HG02970 (cell line): ENCODE measurements at regions not wholly inside any gene's neighbourhood (a gene's known extent, or its start where the extent isn't known, plus 50 kb on each side); places are given as distances from the start of the nearest gene placed in this dataset.

Experiments
- ATAC-seq: cut with Tn5 transposase; IDR thresholded peaks from one replicate; pipeline ENCODE4 v1.9.1; 2021; ENCODE audit warnings: mild to moderate bottlenecking, moderate library complexity, moderate number of reproducible peaks; ENCODE audit not compliant: unreplicated experiment, low FRiP score

DNA sequence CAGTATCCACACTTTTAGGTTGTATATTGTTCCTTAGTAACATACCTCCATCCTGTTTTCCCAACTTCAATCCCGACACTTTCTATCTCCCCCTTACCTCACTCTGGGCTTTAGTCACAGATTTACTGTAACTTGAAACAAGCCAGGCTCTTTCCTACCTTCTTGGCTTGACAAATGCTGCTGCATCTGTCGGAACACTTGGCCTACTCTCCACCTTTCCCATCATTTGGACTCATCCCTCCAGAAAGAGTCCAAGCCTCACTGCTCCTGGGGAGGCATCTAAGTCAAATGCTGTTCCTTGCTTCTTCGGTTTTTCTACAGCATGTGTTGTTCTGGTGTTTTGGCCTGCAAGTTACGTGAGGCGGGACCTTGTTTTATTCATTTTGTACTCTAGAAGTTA lies 142.4 kb downstream of the DACT1 start:
- no peak for ATAC-seq

DNA sequence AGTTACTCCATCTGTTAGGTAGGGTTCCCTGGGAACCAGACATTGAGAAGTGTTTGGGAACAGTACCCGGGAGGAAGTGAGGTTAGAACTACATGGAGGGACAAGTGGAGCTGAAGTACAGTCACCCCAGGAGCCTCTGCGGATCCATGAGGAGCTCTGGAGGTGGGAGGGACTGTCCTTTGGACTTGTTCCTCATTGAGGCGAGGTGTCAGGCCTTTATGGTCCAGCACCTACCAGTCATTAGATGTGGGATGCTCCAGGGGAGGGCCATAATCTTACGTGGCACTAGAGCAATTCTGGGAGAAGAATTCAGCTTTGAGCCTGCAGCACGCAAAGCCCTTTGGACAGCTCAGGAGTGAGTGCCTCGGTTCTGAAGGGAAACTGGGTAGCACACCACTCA lies 142.8 kb downstream of the DACT1 start:
- ATAC-seq: no peak

DNA sequence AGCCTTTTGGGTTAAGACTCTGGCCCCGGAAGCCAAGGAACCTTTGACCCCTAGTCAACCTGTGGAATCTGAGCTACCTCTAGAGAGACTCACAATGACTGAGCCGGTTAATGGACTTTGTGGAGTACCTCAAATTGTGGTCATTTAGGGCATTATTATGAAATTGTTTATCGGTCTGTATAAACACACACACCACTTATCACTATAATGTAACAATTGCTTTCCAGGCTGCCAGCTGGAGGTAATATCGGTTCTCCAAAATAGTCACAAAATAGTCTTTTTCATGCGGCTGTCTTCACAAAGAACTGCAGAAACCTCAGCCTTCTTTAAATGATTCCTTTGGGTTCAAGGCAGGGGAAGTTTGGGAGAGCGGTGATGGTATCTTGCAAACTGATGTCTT lies 144.2 kb downstream of the DACT1 start:
- no peak for ATAC-seq

DNA sequence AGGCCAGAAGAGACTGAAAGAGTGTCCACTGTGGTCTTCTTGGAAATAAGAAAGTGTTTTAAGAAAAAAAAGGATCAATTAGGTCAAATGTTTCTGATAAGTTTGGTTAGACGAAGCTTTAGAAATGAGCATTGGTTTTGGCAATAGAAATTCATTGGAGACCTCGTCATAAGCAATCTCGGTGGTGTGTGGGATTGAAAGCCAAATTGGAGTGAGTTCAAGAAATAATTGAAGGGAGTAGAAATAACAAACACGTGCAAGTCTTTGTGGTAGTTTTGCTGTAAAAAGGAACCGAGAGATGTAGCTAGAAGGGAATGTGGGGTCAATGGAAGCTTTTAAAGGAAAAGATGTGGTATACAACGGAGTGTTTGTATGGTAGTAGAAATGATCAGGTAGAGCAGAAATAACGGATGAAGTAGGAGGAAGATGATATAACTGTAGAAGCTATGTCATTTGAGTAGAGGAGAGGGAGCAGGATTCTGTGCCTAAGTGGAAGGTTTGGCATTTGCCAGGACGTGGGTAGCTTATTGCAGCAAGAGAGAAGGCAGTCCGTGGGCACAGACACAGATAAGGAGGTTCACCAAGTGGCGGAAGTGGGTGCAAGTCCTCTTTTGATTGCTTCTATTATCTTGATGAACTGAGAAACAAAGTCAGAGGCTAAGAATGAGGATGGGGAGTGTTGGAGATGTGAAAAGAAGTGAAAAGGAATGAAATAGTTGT lies 146.2 kb downstream of the DACT1 start:
- no peak for ATAC-seq

DNA sequence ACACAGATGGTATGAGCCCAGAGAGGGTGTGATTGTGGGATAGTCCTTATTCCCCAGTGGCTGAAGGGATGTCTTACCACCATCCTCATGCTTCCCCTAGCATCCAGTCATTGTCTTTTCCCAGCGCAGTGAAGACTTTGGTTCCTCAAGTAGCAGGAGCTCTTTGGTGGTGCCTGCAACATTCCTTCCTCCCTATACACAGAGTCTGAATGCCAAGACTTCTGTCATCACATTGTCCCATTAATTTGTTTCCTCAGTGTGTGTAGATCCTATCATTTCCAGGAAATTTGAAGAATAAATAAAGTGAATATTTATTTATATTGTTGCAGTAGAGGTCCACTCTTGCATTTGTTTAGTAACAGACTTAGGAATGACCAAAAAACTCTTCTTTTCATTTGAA lies 147.2 kb downstream of the DACT1 start:
- ATAC-seq: no peak

DNA sequence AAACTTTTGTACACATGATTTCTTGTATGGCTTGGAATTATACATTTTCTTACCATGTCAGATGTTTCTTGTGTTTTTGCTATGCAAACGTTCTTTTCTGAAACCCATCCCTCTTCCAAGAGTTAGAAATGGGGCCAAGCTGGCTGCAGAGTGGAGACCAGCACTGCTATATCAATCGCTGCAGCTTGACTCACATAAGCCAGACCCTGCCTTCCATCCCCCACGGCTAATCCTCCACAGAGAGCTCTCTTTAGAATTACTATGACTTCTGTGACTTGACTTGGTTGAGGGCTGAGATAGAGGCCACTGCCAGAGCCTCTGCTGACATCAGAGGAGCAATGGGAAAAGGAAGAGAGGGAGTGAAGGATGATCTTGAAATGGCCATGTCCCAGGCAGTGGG lies 147.9 kb downstream of the DACT1 start:
- no peak for ATAC-seq

DNA sequence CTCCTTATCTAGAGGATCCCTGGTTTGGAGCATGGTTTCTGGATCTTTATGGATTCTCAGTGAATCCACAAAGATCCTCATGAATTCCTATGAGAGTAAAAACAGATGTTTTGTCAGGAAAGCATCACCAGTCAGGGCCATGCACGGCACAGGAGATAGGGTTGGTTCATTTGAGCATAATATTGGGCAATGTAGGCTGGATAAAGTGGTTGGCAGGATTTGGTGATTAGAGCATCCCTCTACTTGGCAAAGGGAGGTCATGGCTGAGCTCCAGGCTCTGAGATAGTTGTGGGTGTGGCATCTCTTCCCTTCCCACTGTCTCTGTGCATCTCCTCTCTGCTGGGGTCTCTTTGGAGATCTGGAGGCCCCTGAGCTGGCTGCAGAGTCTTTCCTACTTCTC lies 149.8 kb downstream of the DACT1 start:
- no peak for ATAC-seq

DNA sequence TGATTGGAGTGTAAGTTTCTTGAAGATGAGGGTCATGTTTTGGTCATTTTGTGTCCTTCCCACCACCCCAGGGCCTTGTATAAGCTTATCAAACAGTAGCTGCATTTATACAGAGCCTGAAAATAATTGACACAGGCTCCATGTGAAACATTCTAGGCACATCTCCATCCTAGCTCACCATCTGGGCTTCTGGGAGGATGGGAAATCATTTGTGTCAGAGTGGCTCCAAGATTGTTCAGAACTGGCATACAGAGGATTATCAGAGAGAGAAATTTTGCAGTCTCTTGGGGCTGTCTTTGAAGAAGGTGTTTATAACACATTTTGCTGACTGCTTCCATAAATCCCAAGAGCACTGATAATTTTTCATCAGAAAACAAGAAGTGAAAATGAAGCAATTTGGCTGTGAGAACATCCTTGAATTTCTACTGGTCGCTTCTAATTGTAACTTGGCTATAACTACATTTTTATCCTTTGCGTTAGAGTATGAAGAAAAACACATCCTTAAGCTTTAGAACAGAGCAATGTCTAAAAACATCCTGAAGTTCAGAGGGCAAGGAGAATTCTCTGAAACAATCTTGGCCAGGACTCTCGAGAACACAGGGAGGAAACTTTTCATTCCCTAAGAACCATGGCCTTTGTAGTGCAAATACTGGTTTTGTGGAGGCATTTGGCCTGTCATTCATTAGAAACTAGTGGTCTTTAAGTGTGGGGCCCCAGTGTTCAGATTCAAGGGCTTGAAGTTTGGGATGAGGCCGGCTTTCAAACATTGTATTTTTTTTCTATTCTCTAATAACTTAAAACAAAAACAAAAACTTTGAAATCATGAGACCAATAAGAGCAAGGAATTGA lies 151.1 kb downstream of the DACT1 start:
- ATAC-seq: no peak

DNA sequence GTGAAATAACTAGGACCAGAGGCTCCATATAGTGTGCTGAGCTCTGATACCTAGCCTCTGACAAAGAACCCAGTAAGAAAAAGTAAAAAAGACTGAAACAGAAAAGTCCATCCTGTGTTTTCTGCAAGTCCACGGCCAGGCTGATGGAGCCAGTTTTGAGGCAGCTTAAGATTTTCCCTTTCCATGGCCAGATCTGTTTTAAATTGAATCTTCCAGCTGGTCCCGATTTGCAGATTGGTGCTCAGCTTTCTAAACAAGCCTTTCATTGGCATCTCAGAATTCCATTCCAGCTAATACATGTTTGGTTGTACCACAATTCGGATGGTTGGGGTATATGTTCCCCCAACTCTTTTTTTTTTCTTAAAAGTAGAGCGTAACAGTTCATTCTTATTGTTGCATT lies 152.0 kb downstream of the DACT1 start:
- ATAC-seq: no peak

DNA sequence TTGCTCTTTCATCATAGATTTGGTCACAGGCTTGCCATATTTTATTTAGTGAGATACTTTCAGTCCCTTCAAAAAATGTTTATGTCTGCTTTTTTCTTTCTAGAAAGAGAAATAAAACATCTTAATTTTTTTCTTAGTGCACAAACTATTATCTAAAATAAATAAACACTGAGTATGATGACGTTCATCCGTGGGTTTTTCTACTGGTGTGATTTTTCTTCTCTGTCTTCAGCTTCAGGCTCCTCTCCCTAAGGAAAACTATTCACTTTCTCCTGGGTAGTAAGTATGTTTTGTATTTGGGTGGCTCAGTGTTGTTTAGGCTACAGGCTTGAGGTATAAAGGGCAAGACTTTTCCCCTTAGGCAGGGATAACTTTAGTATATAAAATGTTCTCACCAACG lies 154.7 kb downstream of the DACT1 start:
- ATAC-seq: no peak

DNA sequence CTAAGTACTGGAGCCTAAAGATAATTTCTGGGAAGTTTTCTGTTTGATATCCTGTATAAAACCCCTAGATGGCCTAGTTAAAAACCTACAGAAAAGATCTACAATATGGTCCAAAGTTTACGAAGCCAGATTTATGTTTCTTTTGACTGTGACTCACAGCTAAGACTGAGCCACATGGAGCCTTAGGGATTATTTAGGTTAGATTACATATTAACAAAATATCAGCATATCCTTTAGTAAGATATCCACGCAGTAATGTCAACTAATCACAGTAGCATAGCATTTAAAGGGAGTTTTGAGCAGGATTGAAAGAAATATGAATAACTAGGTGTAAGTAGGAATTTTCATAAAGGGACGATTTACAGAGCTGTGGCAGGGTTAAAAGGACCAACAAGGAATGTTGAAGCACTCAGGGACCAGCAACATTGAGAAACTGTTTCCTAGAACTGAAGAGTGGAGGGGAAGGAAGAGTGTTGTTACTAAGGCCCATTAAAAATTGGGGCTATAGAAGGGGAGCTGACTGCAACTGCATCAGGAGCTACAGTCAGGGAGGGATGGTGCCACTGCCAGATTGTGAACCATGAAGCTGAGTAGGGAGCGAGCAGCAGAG lies 155.5 kb downstream of the DACT1 start:
- no peak for ATAC-seq

DNA sequence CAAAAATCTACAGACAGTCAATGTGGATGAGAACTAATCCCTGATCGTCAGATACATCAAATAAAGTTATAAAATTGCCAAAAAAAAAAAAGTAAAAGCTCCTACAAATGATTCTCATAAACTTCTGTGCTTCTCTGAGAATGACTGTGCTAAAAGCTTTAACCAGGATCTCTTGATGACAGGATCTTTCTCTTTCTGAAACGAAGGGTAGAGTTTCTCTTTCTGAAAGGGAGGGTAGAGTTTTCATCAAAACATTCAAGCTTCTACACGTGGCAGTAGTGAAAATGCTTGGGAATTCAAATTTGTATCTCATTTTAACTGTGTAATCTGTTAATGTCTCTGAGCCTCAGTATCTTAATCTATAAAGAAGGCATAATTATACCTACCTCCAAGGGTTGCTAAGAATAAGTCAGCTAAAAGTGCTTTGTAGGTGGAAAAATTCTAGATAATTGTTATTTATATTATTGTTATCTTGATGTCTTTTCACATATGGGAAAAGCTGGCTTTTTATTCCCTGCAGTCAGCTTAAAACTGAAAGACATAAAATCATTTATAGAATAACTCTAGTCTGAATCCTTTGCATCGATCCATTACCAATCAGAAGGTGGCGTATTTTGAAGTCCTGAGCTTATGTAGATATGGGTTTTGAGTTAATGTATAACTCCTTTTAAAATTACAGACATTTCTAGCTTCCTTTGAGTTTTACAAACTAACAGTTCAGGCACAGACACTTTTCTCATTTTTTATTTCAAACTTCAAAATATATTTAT lies 157.4 kb downstream of the DACT1 start:
- ATAC-seq: no peak

DNA sequence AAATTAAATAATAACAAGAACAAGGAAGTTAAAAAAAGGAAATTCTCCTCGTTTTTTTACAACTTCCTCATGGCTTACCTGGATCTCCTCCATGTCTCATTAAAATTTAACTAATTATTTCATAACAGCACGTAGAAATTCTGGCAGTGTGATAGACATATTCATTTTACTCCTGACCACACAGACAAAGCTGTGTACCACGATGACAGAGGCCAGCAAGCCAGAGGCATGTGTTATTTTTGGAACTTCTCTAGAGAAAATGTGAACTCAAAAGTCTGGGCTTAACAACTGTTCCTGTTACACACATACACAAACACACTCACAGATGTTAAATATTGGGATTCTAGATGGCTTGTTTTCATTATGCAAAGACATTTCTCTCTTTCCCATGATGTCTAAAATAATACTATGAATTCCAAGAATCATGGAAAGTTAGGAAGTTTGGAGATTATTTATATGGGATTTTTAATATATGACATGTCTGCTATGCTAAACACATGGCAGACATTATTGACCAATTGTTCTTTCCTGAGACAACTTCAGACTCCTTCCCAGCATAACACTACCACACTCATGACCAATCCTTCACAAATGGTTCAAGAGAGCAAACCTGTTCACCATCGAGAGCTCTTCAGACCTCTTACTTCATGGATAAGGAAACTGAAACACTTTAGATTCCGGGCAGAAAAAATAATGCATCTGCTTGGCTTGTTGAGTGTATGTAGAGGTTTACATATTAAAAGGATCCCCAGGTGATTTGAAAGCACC lies 158.7 kb downstream of the DACT1 start:
- ATAC-seq: peak; percentile 18

DNA sequence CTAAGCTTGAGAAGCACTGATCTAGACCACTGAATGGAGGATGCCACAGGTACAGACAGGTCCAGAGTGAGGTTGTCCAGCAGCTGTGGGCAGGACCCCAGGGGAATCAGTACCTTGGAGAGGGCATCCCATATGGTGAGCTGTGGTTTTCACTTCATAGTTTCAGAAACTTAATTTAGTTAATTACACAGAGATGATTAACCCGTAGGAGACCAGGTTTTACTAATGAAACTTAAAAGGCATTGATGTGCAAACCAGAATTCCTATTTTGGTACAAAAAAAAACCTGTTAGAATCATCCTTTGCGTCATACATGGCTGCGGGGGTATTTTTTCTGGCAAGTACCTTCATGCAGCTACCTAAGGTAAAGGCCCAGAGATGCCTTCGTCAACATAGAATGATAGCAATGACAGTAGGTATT lies 159.3 kb downstream of the DACT1 start:
- peak; percentile 85 for ATAC-seq

DNA sequence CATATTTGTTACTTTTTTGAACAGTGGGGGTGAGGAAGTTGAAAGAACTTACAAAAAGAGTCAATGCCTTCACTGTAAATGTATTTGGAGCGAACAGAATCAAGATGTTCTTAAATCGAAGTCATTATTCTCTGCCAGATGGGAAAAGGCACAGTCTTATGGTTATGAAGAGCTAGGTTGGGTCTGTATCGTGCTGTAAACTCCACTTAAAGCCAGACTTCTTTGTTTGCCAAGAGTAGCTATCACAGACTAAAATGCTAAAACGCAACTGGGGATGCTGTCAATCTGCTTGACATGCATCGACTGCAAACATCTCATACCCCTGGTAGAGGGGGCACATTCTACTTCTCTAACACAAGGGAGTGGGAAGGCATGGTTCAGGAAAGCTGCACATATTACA lies 160.4 kb downstream of the DACT1 start:
- no peak for ATAC-seq

DNA sequence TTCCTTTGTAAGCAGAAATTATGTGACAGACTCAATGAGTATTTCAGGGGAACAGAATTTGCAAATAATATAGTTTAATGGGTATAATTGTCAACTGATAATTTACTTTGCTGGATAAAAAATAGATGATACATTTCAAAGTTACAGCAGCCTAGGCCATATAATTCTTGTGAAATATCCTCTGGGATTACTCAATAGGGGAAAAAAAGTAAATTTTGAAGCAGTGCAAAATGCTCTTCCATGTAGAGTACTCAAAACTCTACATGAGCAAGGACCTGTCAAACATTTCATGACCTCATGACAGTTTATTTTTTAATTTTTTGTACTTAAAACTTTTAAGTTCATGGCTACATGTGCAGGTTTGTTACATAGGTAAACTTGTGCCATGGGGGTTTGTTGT lies 163.3 kb downstream of the DACT1 start:
- ATAC-seq: no peak

DNA sequence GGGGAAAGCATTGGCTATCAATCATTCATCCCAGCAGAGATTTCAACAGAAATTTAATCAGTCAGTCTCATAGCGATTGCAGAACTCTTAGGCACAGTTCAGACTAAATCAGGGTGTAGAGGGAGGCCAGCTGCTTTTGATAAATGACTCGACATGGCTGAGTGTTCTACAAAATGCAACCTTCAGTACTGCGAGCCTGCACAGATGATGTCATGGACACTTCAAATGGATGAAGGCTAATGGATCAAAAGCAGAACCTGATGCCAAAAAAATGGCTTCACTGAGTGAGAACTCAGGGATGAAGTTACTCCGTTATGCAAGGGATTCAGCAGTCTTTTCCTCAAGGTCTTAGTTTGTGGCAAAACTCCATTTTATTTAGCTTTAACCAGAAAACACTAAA lies 167.3 kb downstream of the DACT1 start:
- ATAC-seq: no peak

DNA sequence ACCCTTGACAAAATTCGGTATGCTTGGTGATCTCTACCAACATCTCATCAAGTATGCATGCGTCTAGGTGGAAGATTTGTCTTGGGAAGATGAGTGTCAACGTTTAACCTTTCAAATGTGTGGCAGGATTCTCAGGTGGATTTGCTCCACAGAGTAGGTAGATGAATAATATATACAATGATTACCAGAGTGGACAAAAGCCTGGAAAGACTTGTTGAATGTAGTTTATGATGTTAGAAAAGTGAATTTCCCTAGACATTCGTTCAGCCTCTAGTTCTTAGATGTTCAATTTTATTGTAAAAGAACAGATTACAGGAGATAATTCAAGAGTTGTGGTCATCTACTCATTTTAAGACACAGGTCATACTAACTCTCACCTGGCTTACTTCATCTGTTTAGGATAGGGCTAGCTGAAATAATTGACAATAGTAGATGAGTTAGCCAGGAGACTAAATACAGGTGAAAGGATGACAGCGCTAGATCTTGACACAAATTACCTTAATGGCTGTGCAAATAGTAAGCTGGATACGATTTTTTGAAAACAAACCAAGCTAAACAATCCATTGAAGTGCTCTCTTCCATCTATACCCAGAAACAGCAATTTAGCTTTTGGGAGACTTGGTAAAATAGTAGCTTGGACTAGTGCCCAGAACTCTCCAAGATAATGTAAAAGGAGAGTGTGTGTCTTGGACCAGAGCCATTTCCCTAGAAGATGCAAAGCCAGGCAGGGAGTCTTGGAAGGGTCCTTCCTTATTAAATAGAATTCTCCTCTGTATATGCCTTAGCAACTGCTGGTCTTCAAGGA lies 168.0 kb downstream of the DACT1 start:
- ATAC-seq: no peak

DNA sequence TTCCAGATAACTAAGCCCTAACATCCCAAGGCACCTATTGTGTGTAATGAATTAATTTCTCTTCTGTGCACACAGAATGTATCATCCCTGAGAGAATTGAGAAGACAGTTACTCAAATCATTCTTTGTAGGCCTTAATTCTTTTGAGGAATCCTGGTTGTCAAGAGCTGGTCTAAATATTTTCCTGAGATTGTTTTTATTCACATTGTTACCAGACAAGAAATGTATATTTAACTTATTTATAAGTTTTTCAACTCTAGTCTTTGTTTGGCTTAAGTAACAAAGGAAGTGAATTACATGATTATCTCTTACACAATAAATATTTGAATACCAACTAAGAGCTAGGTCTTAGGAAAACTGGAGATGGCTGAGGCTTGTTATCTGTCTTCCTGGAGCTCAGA lies 169.4 kb downstream of the DACT1 start:
- ATAC-seq: no peak
